ENCODE measurements at regions not wholly inside any gene's neighbourhood (a gene's known extent, or its start where the extent isn't known, plus 50 kb on each side); places are given as distances from the start of the nearest gene placed in this dataset.

DNA sequence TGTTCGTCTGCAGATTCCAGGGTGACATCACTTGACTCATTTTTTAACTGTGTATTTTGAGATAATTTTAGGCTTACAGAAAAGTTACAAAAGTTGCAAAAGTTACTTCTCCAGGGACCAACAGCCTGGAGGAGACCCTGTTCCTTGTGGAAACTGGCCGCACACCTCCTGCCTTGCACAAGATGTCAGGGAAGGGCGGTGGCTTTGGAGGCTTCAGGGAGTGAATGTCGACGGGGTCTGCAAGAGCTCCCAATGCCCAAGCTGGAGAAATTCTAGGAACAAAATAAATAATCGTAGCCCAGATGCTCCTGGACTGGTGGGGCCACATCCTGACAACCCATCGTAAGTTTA is 62.2 kb upstream of the FAM20C start:
- no peak for DNase-seq (ENCODE audit: low spot score in 2 of 2, unreplicated experiment in 2 of 2)
- TF ChIP-seq CTCF (IDR thresholded peaks at IDR 0.05; ENCODE audit: unreplicated experiment): no peak
- H3K4me1 Mint-ChIP-seq: no peaks in the 10 kb centered on the region
- peaks cover 19% of the 10 kb centered on the region for H3K27me3 Mint-ChIP-seq (ENCODE audit: low read depth)
- H3K4me3 Mint-ChIP-seq: no peak overlapping the region
- H3K36me3 Mint-ChIP-seq: no peaks in the 10 kb centered on the region
- H3K9me3 Mint-ChIP-seq: no peaks in the 10 kb centered on the region
- no peak overlapping the region for H3K27ac Mint-ChIP-seq

DNA sequence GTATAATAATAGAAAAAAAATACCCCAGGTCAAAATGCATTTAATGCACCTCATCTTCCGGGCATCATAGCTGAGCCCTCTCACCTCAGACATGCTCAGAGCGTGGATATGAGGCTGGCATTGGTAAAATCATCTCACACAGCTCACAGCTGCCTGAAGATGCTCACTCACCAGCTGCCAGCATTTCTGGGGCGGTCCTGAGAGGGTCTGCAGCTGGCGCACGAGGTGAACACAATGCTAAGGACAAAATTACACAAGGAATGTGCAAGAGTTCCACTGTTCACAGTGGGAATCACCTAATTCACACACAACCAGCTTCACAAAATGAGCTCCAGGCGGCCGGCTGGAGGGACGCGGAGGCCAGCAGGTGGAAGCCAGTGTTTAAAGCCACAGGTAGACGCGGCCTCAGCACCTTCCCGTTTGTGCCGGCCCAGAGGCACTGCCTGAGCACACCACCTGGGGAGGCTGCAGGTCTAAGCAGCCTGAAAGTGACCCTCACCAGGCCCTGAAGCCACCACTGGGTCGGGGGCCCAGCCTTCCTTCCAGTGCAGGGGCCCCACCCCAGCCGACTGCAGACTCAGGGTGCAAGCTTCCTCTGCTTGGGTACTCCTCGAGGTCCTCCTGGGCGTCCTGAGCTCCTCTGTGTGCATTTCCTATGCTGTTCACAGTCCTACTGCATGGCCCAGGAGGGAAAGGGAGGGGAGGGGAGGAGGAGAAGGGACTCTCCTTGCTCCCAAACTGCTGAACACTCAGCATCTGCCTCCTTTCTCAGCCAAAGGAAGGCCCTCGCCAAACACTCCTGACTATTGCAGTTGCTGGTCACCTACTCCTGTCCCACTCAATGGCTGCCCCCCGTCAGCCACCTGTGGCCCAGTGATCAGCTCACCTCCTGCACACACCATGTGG is 61.2 kb upstream of the FAM20C start:
- Mint-ChIP-seq H3K4me1 (no peaks in the 10 kb centered on the region), H3K4me3 (no peak overlapping the region), H3K27me3 (ENCODE audit: low read depth) (peaks cover 26% of the 10 kb centered on the region), H3K27ac (no peak overlapping the region), H3K36me3 (no peaks in the 10 kb centered on the region), H3K9me3 (no peaks in the 10 kb centered on the region)
- DNase-seq (ENCODE audit: low spot score in 2 of 2, unreplicated experiment in 2 of 2): no peak
- TF ChIP-seq CTCF (IDR thresholded peaks at IDR 0.05; ENCODE audit: unreplicated experiment): no peak

GRCh38 chr7:131781-132482 is 60.4 kb upstream of the FAM20C start:
- no peak for TF ChIP-seq CTCF (IDR thresholded peaks at IDR 0.05; ENCODE audit: unreplicated experiment)
- DNase-seq (ENCODE audit: low spot score in 2 of 2, unreplicated experiment in 2 of 2): no peak
- H3K27me3 Mint-ChIP-seq (ENCODE audit: low read depth): peaks cover 28% of the 10 kb centered on the region

DNA sequence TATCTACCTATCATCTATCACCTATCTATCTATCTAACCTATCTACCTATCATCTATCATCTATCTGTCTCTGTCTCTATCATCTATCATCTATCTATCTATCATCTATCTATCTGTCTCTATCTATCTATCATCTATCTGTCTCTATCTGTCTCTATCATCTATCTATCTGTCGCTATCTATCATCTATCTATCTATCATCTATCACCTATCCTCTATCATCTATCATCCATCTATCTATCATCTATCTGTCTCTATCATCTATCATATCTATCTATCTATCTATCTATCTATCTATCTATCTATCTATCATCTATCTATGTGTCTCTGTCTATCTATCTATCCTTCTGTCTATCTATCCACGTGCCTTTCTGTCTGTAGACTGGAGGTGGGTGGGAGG is 59.5 kb upstream of the FAM20C start:
- Mint-ChIP-seq H3K4me1 (no peaks in the 10 kb centered on the region), H3K36me3 (no peaks in the 10 kb centered on the region), H3K4me3 (no peak overlapping the region), H3K9me3 (no peaks in the 10 kb centered on the region), H3K27me3 (ENCODE audit: low read depth) (peaks cover 30% of the 10 kb centered on the region), H3K27ac (no peak overlapping the region)
- DNase-seq (ENCODE audit: low spot score in 2 of 2, unreplicated experiment in 2 of 2): no peak
- TF ChIP-seq CTCF (IDR thresholded peaks at IDR 0.05; ENCODE audit: unreplicated experiment): no peak

More at GRCh38 chr7:131781-132482, 60.4 kb upstream of the FAM20C start:
- H3K36me3 Mint-ChIP-seq: no peaks in the 10 kb centered on the region
- H3K4me1 Mint-ChIP-seq: no peaks in the 10 kb centered on the region
- no peak overlapping the region for H3K4me3 Mint-ChIP-seq
- no peaks in the 10 kb centered on the region for H3K9me3 Mint-ChIP-seq
- H3K27ac Mint-ChIP-seq: no peak overlapping the region

- no peaks in the 10 kb centered on the region for H3K36me3 Mint-ChIP-seq
- no peak for TF ChIP-seq CTCF (IDR thresholded peaks at IDR 0.05; ENCODE audit: unreplicated experiment)
- no peak for DNase-seq (ENCODE audit: low spot score in 2 of 2, unreplicated experiment in 2 of 2)
- no peak overlapping the region for H3K27ac Mint-ChIP-seq
- H3K4me3 Mint-ChIP-seq: no peak overlapping the region
- H3K9me3 Mint-ChIP-seq: no peaks in the 10 kb centered on the region
- H3K27me3 Mint-ChIP-seq (ENCODE audit: low read depth): peaks cover 31% of the 10 kb centered on the region
- no peaks in the 10 kb centered on the region for H3K4me1 Mint-ChIP-seq
These were observed 58.9 kb upstream of the FAM20C start for GRCh38 chr7:133470-133869.

All from mesothelial cell of epicardium (in vitro differentiated cells).